GM18858 (cell line): ENCODE measurements at regions not wholly inside any gene's neighbourhood (a gene's known extent, or its start where the extent isn't known, plus 50 kb on each side); places are given as distances from the start of the nearest gene placed in this dataset.

ENCODE experiments used
- ATAC-seq: cut with Tn5 transposase; IDR thresholded peaks from one replicate; pipeline ENCODE4 v1.9.1; 2021; ENCODE audit not compliant: unreplicated experiment

- ATAC-seq = no peak
These were observed 494.9 kb upstream of the MEF2C start for GRCh38 chr5:89377767-89378455.

GRCh38 chr5:89374818-89375521, 492.0 kb upstream of the MEF2C start:
- ATAC-seq = no peak

GRCh38 chr5:89374144-89374784, 491.3 kb upstream of the MEF2C start:
- ATAC-seq = no peak

GRCh38 chr5:89372176-89372575, 489.2 kb upstream of the MEF2C start:
- no peak for ATAC-seq

GRCh38 chr5:89371646-89372045, 488.7 kb upstream of the MEF2C start:
- no peak for ATAC-seq

- ATAC-seq = no peak
These were observed 476.1 kb upstream of the MEF2C start for GRCh38 chr5:89359046-89359445.

GRCh38 chr5:89353837-89354551, 471.0 kb upstream of the MEF2C start:
- peak; percentile 47 for ATAC-seq

GRCh38 chr5:89351975-89352374, 469.0 kb upstream of the MEF2C start:
- no peak for ATAC-seq

GRCh38 chr5:89351222-89351621, 468.2 kb upstream of the MEF2C start:
- no peak for ATAC-seq

- ATAC-seq = no peak
These were observed 467.7 kb upstream of the MEF2C start for GRCh38 chr5:89350684-89351083.

- no peak for ATAC-seq
These were observed 466.4 kb upstream of the MEF2C start for GRCh38 chr5:89349246-89349980.

- ATAC-seq = no peak
These were observed 463.6 kb upstream of the MEF2C start for GRCh38 chr5:89346573-89346972.

GRCh38 chr5:89343666-89344065, 460.7 kb upstream of the MEF2C start:
- peak; percentile 83 for ATAC-seq

GRCh38 chr5:89342106-89342876, 459.3 kb upstream of the MEF2C start:
- peak; percentile 29 for ATAC-seq

- no peak for ATAC-seq
These were observed 456.0 kb upstream of the MEF2C start for GRCh38 chr5:89338935-89339334.

GRCh38 chr5:89336111-89336510, 453.1 kb upstream of the MEF2C start:
- no peak for ATAC-seq

GRCh38 chr5:89330140-89330539, 447.2 kb upstream of the MEF2C start:
- ATAC-seq = no peak

GRCh38 chr5:89327608-89328007, 444.6 kb upstream of the MEF2C start:
- ATAC-seq = no peak

- no peak for ATAC-seq
These were observed 442.0 kb upstream of the MEF2C start for GRCh38 chr5:89324990-89325389.
